Limb (tissue), 2 donors: ENCODE measurements at regions not wholly inside any gene's neighbourhood (a gene's known extent, or its start where the extent isn't known, plus 50 kb on each side); places are given as distances from the start of the nearest gene placed in this dataset.
"Not testable (repeated sequence)": the region's sequence is repeated elsewhere in the genome, so short reads cannot be mapped to it uniquely, and the experiment has no call there.

ENCODE experiments used
- DNase-seq, 2 donors: peaks; one replicate each; pipeline ENCODE4 v3.0.0-alpha.2; 2016; ENCODE audit errors: extremely low spot score in 2 of 2

DNA sequence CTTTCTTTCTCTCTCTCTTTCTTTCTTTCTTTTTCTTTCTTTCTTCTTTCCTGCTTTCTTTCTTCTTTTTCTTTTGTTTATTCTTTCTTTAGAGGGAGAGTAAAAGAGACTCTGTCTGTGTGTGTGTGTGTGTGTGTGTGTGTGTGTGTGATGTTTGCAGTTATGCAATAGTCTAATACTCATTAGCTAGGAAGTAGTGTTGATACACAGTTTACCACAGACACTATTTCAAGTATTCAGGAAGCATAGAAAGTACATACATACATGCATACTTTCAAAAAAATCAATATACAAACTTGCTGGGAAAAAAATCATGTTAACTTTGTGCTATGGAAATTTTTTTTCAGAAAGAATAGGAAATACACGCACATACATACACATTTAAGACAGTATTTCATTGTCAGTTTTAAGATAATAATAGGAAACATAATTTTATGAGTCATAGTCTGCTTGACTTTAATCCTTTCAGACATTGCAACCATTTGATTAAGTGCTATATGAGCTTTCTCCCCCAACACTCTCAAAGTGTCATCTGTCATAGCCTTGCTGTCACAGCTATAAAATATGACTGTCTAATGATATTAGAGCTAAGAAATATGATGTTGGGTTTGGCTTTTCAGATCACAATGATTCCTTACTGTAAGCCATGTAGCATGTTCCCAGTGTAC lies 74.9 kb upstream of the EPHA3 start:
- no peak for DNase-seq

DNA sequence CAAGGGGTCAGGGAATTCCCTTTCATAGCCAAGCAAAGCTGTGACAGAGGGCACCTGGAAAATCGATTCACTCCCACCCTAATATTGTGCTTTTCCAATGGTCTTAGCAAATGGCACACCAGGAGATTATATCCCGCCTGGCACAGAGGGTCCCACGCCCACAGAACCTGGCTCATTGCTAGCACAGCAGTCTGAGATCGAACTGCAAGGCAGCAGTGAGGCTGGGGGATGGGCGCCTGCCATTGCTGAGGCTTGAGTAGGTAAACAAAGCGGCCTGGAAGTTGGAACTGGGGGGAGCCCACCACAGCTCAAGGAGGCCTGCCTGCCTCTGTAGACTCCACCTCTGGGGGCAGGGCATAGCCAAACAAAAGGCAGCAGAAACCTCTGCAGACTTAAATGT lies 72.7 kb upstream of the EPHA3 start:
- not testable (repeated sequence) for DNase-seq

DNA sequence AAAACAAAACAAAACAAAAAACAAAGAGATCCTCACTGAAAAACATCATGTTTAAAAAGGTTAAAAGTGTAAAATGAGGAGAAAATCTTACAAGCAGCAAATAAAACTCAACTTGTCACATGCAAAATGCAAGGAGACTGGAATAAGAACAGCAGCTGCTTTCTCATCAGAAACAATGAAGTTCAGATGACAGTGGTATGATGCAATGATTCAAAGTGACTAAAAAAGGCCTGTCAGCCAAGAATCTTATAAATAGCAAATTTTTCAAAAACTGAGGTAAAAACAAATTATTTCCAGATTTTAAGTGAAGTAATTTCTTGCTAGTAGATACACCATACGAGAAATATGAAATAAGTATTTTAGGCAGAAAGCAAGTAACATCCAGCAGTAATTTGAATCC lies 68.6 kb upstream of the EPHA3 start:
- DNase-seq, result no peak

DNA sequence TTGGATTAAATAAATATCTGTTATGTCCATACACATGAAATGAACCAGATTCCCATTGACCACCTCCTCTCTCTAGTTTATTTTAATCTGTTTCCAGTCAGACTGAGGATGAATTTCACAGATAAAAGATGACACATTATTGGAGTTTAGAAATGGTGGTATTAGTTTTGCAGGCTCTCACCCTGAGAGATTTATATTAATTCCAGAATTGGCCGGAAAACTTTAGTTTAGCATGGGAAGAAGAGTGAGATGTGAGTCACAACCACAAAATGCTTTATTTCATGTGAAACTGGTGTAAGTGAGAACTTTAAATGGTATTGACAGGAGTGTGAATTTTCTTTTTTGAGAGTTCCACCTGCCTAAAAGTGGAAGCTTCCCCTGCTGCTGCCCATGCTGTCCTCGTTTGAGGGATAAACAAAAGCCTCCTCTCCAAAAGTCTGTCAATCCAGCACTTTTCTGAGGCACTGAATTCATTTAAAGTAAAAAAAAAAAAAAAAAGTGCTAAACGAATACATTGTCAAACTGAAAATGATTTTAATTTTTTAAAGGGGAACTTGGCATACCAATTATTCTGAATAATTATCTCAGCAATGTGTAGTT lies 65.1 kb upstream of the EPHA3 start:
- no peak for DNase-seq

DNA sequence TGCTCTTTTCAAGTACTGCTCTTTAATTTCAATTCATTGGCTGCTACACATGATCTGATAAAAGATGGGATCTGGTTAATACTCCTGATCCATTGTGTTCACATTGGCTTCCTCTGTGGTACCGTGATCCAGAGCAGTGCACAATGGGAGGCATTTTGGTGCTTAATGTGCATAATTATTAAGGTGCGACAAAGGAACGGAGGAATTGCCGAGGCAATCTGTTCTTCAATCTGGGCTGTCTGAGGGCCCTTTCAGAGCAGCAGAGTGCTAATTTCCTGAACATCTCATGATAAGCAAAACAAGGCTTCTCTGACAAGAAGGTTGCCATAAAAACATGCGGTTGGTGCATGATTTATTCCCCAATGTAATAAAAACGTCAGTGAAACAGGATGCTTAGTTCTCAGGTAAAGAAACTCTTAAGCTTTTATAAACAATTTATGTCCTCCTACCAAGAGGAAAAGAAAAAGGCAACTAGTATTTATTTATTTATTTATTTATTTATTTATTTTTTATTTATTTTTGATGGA lies 64.0 kb upstream of the EPHA3 start:
- no peak for DNase-seq

DNA sequence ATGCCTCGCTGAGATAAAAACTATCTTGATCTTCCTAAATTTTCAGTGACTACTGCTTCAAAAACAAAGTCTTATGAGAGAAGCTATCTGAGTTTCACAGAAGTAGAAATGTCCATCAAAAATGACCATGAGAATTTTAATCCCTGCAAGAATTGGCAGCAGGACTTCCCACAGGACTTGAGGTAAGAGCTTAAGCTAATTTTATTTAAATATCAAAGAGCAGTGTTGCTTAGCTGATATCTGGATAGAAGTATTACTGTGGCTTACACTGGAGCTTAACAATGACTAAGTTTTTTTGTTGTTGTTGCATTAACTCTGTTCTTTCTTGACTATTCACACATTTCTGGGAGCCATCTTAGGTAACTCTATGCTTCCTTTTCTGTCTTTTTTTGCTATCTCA lies 60.8 kb upstream of the EPHA3 start:
- no peak for DNase-seq

DNA sequence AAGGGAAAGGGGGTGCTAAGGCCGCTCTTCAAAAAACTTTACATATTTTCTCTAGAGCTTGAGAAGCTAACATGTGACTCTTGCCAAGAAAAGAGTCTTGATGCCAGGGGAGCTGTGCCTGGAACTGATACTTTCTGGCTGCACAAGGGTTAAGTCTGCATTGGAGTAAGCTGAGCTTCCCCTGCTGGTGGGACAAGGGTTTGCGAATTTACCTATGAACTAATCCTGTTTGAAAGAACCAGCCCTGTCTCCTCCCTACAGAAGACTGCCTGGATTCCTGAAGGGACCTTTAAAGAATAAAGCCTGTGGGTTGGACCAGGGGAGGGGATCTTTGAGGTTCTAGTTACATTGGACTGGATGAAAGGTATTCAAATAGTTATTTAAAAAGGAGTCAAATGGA lies 58.3 kb upstream of the EPHA3 start:
- DNase-seq, result no peak

DNA sequence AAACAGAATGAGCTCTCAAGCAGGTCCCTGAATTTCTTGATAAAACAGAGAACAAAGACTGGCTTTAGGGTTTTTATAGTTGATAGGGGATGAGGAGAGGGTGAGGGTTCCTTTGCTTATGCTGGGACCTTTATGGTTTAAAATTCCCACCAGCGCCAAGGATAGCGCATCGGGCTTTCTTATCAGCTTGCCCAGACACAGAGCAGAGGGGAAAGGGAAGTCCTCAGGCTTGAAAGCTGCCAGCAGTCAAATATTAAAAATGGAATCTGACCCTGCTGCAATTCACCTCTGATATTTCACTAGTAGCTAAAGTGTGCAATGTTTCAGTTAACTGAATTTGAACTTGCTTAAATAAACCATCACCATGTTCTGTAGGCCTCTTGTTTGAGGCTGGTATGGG lies 55.0 kb upstream of the EPHA3 start:
- no peak for DNase-seq

DNA sequence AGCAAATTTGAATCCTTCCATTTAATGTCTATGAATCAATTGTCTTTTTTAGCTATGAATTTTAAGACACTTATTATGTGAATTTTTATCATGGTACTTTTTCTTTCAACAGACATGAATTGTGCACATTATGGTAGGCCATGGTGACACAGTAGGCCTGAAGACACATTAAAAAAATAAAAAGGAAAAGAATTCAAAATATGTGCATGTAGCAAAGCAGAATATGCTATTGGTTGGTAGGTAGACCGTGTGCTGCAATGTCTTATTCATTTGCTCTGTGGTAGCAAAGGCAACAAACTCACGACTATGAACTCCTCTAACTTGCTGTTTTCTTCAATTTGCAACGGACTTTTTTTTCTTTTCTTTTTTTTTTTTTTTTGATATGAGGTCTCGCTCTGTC lies 50.0 kb upstream of the EPHA3 start:
- no peak for DNase-seq
